SKM-1 (cell line): ENCODE measurements at regions not wholly inside any gene's neighbourhood (a gene's known extent, or its start where the extent isn't known, plus 50 kb on each side); places are given as distances from the start of the nearest gene placed in this dataset.
"Not testable (repeated sequence)": the region's sequence is repeated elsewhere in the genome, so short reads cannot be mapped to it uniquely, and the experiment has no call there.

ENCODE experiments used
- DNase-seq: peaks from one replicate; lab custom pipeline; 2025; ENCODE audit not compliant: unreplicated experiment; lab: John Stamatoyannopoulos, UW

- no peak for DNase-seq
Observed at GRCh38 chr3:98701071-98701675, 62.0 kb upstream of the ST3GAL6 start.

GRCh38 chr3:98702166-98702565, 61.0 kb upstream of the ST3GAL6 start:
- DNase-seq: no peak

- no peak for DNase-seq
Observed at GRCh38 chr3:98705212-98705611, 57.9 kb upstream of the ST3GAL6 start.

GRCh38 chr3:98705694-98706093, 57.4 kb upstream of the ST3GAL6 start:
- DNase-seq: no peak

- DNase-seq: not testable (repeated sequence)
Observed at GRCh38 chr3:98708681-98709080, 54.5 kb upstream of the ST3GAL6 start.

- DNase-seq: no peak
Observed at GRCh38 chr3:98709441-98709840, 53.7 kb upstream of the ST3GAL6 start.

GRCh38 chr3:98710067-98710659, 53.0 kb upstream of the ST3GAL6 start:
- no peak for DNase-seq

GRCh38 chr3:98711426-98711825, 51.7 kb upstream of the ST3GAL6 start:
- no peak for DNase-seq

- DNase-seq: no peak
Observed at GRCh38 chr3:98712726-98713125, 50.4 kb upstream of the ST3GAL6 start.

- DNase-seq: not testable (repeated sequence)
Observed at GRCh38 chr3:98713332-98713731, 49.8 kb upstream of the ST3GAL6 start.
